ENCODE measurements at regions not wholly inside any gene's neighbourhood (a gene's known extent, or its start where the extent isn't known, plus 50 kb on each side); places are given as distances from the start of the nearest gene placed in this dataset.

- DNase-seq (ENCODE audit: low read depth, low spot score) = no peak
- no peaks in the 10 kb centered on the region for H3K9me1 ChIP-seq (replicated peaks; ENCODE audit: control insufficient read depth, extremely low read depth, insufficient read depth, low read length)
- no peaks in the 10 kb centered on the region for H4K20me1 ChIP-seq (replicated peaks; ENCODE audit: control insufficient read depth, extremely low read depth, insufficient read depth, low read length)
- H3K9ac ChIP-seq (replicated peaks; ENCODE audit: extremely low read depth, insufficient read depth, low read length) = no peak overlapping the region
- H3K79me2 ChIP-seq (ENCODE audit: control insufficient read depth, insufficient read depth, low read length) = no peaks in the 10 kb centered on the region
- no TSS peak for BruUV-seq (replicated peaks)
- H3K9me3 ChIP-seq (replicated peaks; ENCODE audit: control insufficient read depth, insufficient read depth, low read length) = no peaks in the 10 kb centered on the region
- H3K27me3 ChIP-seq (ENCODE audit: control insufficient read depth in 2 of 2, insufficient read depth in 2 of 2, low read length in 2 of 2) = no peaks in the 10 kb centered on the region
- no peak overlapping the region for H2AFZ ChIP-seq (ENCODE audit: low read depth, low read length)
- H3K36me3 ChIP-seq (ENCODE audit: control insufficient read depth in 2 of 2, extremely low read depth in 1 of 2, insufficient read depth in 2 of 2, low read length in 2 of 2) = no peaks in the 10 kb centered on the region
- H3K27ac ChIP-seq (ENCODE audit: insufficient read depth, low read depth, low read length) = no peak overlapping the region
- FAIRE-seq = no peak
- H3K4me2 ChIP-seq (ENCODE audit: insufficient read depth, low read length) = no peak overlapping the region
- POLR2A ChIA-PET = no interaction called here
- CTCF ChIA-PET = no interaction called here
- intact Hi-C loops (cut with micrococcal nuclease) = no loop called here
- TF ChIP-seq EZH2 (IDR thresholded peaks at IDR 0.05; ENCODE audit: borderline replicate concordance, low read depth, low read length, severe bottlenecking) = no peak
- TF ChIP-seq MYC (IDR thresholded peaks at IDR 0.05; ENCODE audit: low read depth, low read length) = no peak
- no peak for TF ChIP-seq POLR2A (IDR thresholded peaks at IDR 0.05; ENCODE audit: low read depth, low read length)
- TF ChIP-seq, protein P1, sequence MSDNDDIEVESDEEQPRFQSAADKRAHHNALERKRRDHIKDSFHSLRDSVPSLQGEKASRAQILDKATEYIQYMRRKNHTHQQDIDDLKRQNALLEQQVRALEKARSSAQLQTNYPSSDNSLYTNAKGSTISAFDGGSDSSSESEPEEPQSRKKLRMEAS (IDR thresholded peaks at IDR 0.05; ENCODE audit: insufficient read depth, insufficient read length) = no peak
- TF ChIP-seq POLR2AphosphoS5 (IDR thresholded peaks at IDR 0.05; ENCODE audit: insufficient read depth, low read depth, low read length) = no peak
- TF ChIP-seq JUN (IDR thresholded peaks at IDR 0.05; ENCODE audit: borderline replicate concordance, insufficient read depth, insufficient read length, low read depth) = no peak
- no peak for TF ChIP-seq GATA2 (IDR thresholded peaks at IDR 0.05; ENCODE audit: insufficient read depth, insufficient read length, low read depth, low read length)
- TF ChIP-seq CTCF (IDR thresholded peaks at IDR 0.05; ENCODE audit: extremely low read depth in 1 of 2, insufficient read depth in 1 of 2, low read depth in 1 of 2, low read length in 2 of 2) = no peak
- H3K4me1 ChIP-seq (ENCODE audit: control insufficient read depth, extremely low read depth, insufficient read depth, low read length) = no peaks in the 10 kb centered on the region
- H3K4me3 ChIP-seq (replicated peaks in 1 of 3; ENCODE audit: insufficient read depth in 1 of 3, low read depth in 1 of 3, low read length in 3 of 3) = no peak overlapping the region
- dilution Hi-C loops (cut with MboI; ENCODE audit: extremely low pct_ligation_motif_present, low sequenced_read_pairs) = no loop called here
These were observed 155.7 kb upstream of the FBN2 start for GRCh38 chr5:128693764-128694163.

Data from endothelial cell of umbilical vein (primary cell).